ENCODE measurements at regions not wholly inside any gene's neighbourhood (a gene's known extent, or its start where the extent isn't known, plus 50 kb on each side); places are given as distances from the start of the nearest gene placed in this dataset.

DNA sequence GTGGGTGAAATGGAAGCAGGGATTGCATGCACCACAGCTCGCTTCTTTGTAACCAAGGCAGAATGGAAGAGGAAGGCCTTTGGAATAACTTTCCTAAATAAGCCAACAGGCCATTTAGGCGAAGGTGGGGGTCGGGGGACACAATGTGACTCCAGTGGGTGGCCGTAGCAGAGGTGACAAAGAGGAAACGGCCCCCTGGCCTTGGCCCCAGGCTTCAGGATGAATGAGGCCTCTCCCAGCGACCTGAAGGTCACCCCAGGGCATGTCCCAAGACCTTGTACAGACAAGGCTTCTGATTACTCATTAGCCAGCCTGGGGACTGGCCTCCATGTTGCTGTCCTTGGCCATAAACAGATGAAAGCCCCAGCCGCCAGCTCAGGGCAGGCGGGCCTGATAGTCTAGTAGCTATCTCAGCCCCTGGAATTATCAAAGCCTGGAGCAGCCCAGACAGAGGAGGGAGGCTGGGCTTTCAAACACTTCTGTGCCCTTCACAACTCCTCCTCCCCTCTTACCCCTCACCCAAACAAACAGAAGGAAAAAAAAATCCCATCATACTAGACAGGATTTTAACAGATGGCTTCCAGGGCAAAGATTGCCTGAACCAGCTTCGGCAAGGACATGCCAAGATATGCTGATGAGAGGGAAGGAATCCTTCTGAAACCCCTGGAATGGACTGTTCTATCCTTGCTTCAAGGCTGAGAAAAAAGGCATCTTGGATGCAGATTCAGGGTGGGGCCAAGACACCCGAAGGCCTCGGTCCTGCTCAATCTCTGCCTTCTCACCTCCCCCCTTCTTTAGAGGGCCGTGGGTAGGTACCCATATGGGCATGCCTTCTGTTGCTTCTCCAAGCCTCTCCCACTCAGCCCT lies 142.3 kb upstream of the PARP11 start:
- no peaks in the 10 kb centered on the region for H3K36me3 ChIP-seq (ENCODE audit: insufficient read depth, low read length)
- H3K4me3 ChIP-seq (ENCODE audit: low read depth, low read length, poor library complexity, severe bottlenecking) = no peak overlapping the region
- H3K4me2 ChIP-seq (ENCODE audit: low read length) = no peak overlapping the region
- no peaks in the 10 kb centered on the region for H3K9me3 ChIP-seq (ENCODE audit: low read length)
- ChIA-PET CTCF (ENCODE audit: unreplicated experiment) (no interaction called here), POLR2A (no interaction called here)
- no peaks in the 10 kb centered on the region for H3K9me2 ChIP-seq (ENCODE audit: insufficient read depth, low read length)
- no peak overlapping the region for H3K27ac ChIP-seq (ENCODE audit: low read depth, low read length, poor library complexity, severe bottlenecking)
- H2AFZ ChIP-seq (ENCODE audit: low read length) = no peak overlapping the region
- H4K20me1 ChIP-seq (ENCODE audit: insufficient read depth, low read length) = no peaks in the 10 kb centered on the region
- intact Hi-C loops (cut with micrococcal nuclease; ENCODE audit: unreplicated experiment) = no loop called here
- H3K79me2 ChIP-seq (ENCODE audit: insufficient read depth, low read depth, low read length) = no peaks in the 10 kb centered on the region
- BruUV-seq (replicated peaks) = no TSS peak
- TF ChIP-seq EZH2phosphoT487 (IDR thresholded peaks at IDR 0.05; ENCODE audit: borderline replicate concordance, low read depth, low read length) = no peak
- TF ChIP-seq, protein P1, sequence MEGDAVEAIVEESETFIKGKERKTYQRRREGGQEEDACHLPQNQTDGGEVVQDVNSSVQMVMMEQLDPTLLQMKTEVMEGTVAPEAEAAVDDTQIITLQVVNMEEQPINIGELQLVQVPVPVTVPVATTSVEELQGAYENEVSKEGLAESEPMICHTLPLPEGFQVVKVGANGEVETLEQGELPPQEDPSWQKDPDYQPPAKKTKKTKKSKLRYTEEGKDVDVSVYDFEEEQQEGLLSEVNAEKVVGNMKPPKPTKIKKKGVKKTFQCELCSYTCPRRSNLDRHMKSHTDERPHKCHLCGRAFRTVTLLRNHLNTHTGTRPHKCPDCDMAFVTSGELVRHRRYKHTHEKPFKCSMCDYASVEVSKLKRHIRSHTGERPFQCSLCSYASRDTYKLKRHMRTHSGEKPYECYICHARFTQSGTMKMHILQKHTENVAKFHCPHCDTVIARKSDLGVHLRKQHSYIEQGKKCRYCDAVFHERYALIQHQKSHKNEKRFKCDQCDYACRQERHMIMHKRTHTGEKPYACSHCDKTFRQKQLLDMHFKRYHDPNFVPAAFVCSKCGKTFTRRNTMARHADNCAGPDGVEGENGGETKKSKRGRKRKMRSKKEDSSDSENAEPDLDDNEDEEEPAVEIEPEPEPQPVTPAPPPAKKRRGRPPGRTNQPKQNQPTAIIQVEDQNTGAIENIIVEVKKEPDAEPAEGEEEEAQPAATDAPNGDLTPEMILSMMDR (conservative IDR thresholded peaks at IDR 0.05; ENCODE audit: low read length) = no peak
- DNase-seq (ENCODE audit: low spot score) = no peak
- H3K4me1 ChIP-seq (ENCODE audit: insufficient read depth, low read length, poor library complexity, severe bottlenecking) = no peaks in the 10 kb centered on the region

DNA sequence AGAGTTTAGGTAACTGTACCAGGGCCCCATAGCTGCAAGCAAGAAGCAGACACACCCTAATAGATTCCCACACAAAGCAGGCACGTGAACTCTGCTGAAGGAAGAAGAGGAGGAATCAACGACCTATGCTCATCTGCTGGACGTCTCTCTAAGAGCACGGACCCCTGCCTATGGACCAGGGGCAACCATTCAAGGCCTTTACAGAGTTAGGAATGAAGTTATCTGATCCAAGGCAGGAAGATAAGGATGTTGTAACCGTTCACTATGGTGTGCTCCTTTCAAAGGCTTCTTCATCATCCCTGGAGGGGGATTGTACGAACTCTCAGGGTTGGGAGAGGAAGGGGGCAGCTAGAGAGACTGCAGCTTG lies 141.6 kb upstream of the PARP11 start:
- Histone ChIP-seq H4K20me1 (ENCODE audit: insufficient read depth, low read length) (no peaks in the 10 kb centered on the region), H3K4me2 (ENCODE audit: low read length) (no peak overlapping the region), H3K9me3 (ENCODE audit: low read length) (no peaks in the 10 kb centered on the region), H3K36me3 (ENCODE audit: insufficient read depth, low read length) (no peaks in the 10 kb centered on the region), H2AFZ (ENCODE audit: low read length) (no peak overlapping the region), H3K79me2 (ENCODE audit: insufficient read depth, low read depth, low read length) (no peaks in the 10 kb centered on the region), H3K9me2 (ENCODE audit: insufficient read depth, low read length) (no peaks in the 10 kb centered on the region), H3K4me3 (ENCODE audit: low read depth, low read length, poor library complexity, severe bottlenecking) (no peak overlapping the region), H3K4me1 (ENCODE audit: insufficient read depth, low read length, poor library complexity, severe bottlenecking) (no peaks in the 10 kb centered on the region), H3K27ac (ENCODE audit: low read depth, low read length, poor library complexity, severe bottlenecking) (no peak overlapping the region)
- intact Hi-C loops (cut with micrococcal nuclease; ENCODE audit: unreplicated experiment) = no loop called here
- no peak for DNase-seq (ENCODE audit: low spot score)
- POLR2A ChIA-PET = no interaction called here
- CTCF ChIA-PET (ENCODE audit: unreplicated experiment) = no interaction called here
- BruUV-seq (replicated peaks) = no TSS peak
- TF ChIP-seq EZH2phosphoT487 (IDR thresholded peaks at IDR 0.05; ENCODE audit: borderline replicate concordance, low read depth, low read length) = no peak
- TF ChIP-seq, protein P1 (conservative IDR thresholded peaks at IDR 0.05; ENCODE audit: low read length) = no peak

DNA sequence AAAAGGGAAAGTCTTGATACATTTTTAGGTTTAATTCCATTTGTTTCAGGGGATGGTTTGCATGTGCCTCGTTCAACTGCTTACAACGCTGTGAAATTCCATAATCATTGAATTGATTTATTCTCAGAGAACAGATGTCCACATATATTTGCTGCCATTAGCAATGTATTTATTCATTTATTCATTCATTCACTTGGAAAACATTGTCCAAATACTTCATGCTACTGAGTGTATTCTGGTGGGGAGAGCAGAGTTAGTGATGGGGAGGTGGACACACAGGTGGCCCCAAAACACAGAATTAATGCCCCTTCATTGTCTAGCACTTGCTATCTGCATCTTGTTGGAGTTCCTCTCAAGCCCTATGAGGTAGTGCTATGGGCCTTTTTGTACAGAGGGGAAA lies 141.2 kb upstream of the PARP11 start:
- Histone ChIP-seq H3K4me2 (ENCODE audit: low read length) (no peak overlapping the region), H3K9me3 (ENCODE audit: low read length) (no peaks in the 10 kb centered on the region), H3K4me3 (ENCODE audit: low read depth, low read length, poor library complexity, severe bottlenecking) (no peak overlapping the region), H2AFZ (ENCODE audit: low read length) (no peak overlapping the region), H3K79me2 (ENCODE audit: insufficient read depth, low read depth, low read length) (no peaks in the 10 kb centered on the region), H4K20me1 (ENCODE audit: insufficient read depth, low read length) (no peaks in the 10 kb centered on the region), H3K36me3 (ENCODE audit: insufficient read depth, low read length) (no peaks in the 10 kb centered on the region), H3K9me2 (ENCODE audit: insufficient read depth, low read length) (no peaks in the 10 kb centered on the region), H3K27ac (ENCODE audit: low read depth, low read length, poor library complexity, severe bottlenecking) (no peak overlapping the region), H3K4me1 (ENCODE audit: insufficient read depth, low read length, poor library complexity, severe bottlenecking) (no peaks in the 10 kb centered on the region)
- CTCF ChIA-PET (ENCODE audit: unreplicated experiment) = no interaction called here
- DNase-seq (ENCODE audit: low spot score) = no peak
- no TSS peak for BruUV-seq (replicated peaks)
- TF ChIP-seq, protein P1 (conservative IDR thresholded peaks at IDR 0.05; ENCODE audit: low read length) = no peak
- TF ChIP-seq EZH2phosphoT487 (IDR thresholded peaks at IDR 0.05; ENCODE audit: borderline replicate concordance, low read depth, low read length) = no peak
- intact Hi-C loops (cut with micrococcal nuclease; ENCODE audit: unreplicated experiment) = no loop called here
- POLR2A ChIA-PET = no interaction called here
